ENCODE measurements at regions not wholly inside any gene's neighbourhood (a gene's known extent, or its start where the extent isn't known, plus 50 kb on each side); places are given as distances from the start of the nearest gene placed in this dataset.

GRCh38 chr6:79305020-79305419 is 70.5 kb upstream of the HMGN3 start:
- no peak for DNase-seq (ENCODE audit: low spot score)

- DNase-seq (ENCODE audit: low spot score) = no peak
Measured at GRCh38 chr6:79302341-79302740, 67.9 kb upstream of the HMGN3 start.

- DNase-seq (ENCODE audit: low spot score) = no peak
Measured at GRCh38 chr6:79301290-79301689, 66.8 kb upstream of the HMGN3 start.

DNA sequence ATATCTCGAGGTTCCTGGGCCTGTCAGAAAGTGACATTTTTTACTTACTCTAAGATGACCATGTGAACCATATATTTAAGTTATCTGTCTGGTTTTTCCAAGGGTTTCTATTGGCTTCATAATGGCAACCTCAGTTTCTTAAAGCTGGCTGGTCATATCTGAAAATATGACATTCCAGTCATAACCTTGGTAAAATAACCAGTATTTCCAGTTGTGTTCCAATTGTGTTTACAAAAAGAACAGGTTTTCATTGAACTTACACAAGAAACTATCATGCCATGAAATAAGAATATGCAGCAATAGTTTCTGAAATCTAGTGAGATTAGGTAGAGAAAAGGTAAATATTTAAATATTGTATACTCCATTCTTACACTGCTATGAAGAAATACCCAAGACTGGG is 61.7 kb upstream of the HMGN3 start:
- no peak for DNase-seq (ENCODE audit: low spot score)
